Fibroblast of mammary gland (primary cell): ENCODE measurements at regions not wholly inside any gene's neighbourhood (a gene's known extent, or its start where the extent isn't known, plus 50 kb on each side); places are given as distances from the start of the nearest gene placed in this dataset.

Experiments
- DNase-seq: peaks from one replicate; pipeline ENCODE4 v3.0.0-alpha.2; 2010; ENCODE audit warnings: low read depth
- H3K4me3 ChIP-seq: 2 replicates; pipeline ENCODE4 v1.5.1; 2011; ENCODE audit warnings: low read depth, mild to moderate bottlenecking, low read length, moderate library complexity; ENCODE audit not compliant: control insufficient read depth
- TF ChIP-seq, protein P1 (sequence below): conservative IDR thresholded peaks from 2 replicates; pipeline ENCODE4 v1.5.1; 2011; ENCODE audit warnings: low read depth, low read length, inconsistent platforms; ENCODE audit not compliant: control insufficient read depth, insufficient read depth

DNA sequence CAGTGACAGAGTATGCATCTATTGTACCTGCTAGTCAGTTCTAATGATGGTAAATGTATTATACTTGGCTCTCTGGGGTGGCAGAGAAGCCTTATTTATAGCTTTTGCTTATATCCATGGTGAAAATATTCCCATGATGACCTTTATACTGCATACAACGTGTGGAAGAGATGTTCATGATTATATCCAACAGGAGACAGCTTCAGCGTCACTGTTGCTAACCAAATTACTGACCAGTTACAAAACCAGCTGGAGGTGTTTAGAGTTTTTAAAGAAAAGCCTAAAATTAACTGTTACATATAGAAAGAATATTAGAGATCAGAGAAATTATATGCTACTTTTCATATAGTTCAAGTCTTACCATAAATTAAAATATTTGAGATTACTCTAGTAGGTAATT is 280.8 kb downstream of the ETV1 start:
- no peak overlapping the region for H3K4me3 ChIP-seq
- DNase-seq: no peak
- TF ChIP-seq, protein P1, sequence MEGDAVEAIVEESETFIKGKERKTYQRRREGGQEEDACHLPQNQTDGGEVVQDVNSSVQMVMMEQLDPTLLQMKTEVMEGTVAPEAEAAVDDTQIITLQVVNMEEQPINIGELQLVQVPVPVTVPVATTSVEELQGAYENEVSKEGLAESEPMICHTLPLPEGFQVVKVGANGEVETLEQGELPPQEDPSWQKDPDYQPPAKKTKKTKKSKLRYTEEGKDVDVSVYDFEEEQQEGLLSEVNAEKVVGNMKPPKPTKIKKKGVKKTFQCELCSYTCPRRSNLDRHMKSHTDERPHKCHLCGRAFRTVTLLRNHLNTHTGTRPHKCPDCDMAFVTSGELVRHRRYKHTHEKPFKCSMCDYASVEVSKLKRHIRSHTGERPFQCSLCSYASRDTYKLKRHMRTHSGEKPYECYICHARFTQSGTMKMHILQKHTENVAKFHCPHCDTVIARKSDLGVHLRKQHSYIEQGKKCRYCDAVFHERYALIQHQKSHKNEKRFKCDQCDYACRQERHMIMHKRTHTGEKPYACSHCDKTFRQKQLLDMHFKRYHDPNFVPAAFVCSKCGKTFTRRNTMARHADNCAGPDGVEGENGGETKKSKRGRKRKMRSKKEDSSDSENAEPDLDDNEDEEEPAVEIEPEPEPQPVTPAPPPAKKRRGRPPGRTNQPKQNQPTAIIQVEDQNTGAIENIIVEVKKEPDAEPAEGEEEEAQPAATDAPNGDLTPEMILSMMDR: no peak

DNA sequence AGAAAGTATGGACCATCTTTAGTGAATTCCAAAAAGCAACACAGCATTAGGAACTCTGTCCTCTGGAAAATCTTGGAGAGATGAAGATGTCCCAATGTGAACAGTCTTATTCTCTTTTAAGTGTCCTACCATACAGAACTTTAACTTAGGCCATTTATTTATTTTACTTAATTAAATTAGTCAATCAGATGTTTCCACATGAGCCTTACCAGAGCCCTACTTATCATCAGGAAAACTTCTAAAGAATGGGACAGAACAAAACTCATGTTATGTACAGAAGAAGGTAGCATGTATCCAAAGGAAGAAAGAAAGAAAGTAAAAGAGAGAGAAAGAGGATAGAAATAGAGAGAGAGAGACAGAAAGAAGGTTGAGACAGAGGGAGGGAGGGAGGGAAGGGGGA is 276.4 kb downstream of the ETV1 start:
- DNase-seq: no peak
- TF ChIP-seq, protein P1: no peak
- H3K4me3 ChIP-seq: no peak overlapping the region

GRCh38 chr7:13715534-13715933 is 273.9 kb downstream of the ETV1 start:
- H3K4me3 ChIP-seq: no peak overlapping the region
- no peak for DNase-seq
- TF ChIP-seq, protein P1: no peak

- peak; percentile 13 for DNase-seq
- TF ChIP-seq, protein P1: no peak
- no peak overlapping the region for H3K4me3 ChIP-seq
Measured at GRCh38 chr7:13717031-13717430, 272.4 kb downstream of the ETV1 start.

DNA sequence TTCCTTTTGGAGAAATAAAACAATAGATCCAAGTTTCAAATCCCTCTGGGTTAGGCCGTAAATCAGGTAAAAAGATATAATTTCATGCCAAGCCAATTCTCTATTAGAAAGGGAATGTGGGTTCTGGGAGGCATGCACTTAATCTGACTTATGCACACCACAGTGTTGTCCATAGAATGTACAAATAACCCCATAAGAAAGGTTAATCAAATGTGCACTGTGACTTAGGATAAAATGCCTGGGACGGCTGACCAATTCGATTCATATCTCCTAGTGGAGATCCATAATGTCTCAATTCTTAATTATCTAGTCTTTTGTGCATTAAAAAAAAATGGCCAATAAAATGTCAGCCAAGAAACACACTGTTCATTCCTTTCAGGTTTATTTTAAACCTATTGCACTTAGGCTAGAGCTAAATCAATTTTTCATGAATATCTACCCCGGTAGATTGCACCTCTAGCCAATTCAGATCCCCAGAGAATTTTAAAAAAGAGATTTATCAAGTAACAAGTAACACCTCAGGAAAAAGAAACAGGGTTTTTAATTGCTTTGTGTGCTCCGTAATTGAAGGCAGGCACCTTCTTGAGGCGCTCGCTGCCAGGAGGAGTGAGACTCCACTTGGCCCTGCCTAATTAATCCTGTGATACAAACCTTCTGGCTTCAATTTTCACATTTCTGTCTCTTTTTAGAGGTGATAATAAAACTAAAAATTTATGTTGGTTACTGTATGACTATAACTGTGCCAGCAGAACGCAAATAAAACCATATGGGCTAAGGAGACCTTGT is 265.1 kb downstream of the ETV1 start:
- DNase-seq: no peak
- TF ChIP-seq, protein P1: no peak

GRCh38 chr7:13724977-13725566 is 264.4 kb downstream of the ETV1 start:
- no peak overlapping the region for H3K4me3 ChIP-seq
- TF ChIP-seq, protein P1: no peak
- peak; percentile 16 for DNase-seq

More for the DNA sequence above, 265.1 kb downstream of the ETV1 start:
- no peak overlapping the region for H3K4me3 ChIP-seq
